Peyer's patch (tissue), 4 donors: ENCODE measurements at regions not wholly inside any gene's neighbourhood (a gene's known extent, or its start where the extent isn't known, plus 50 kb on each side); places are given as distances from the start of the nearest gene placed in this dataset.

Experiments used
- DNase-seq, 3 donors: peaks; one replicate each; pipeline ENCODE4 v3.0.0-alpha.2; 2017 to 2019
- H3K27ac ChIP-seq, 4 donors: fragments of 200-600 bp; sonication (generic); one replicate each; pipeline ENCODE4 v1.5.1; 2016 to 2019
- H3K27me3 ChIP-seq, 2 donors: fragments of 200-600 bp; sonication (generic); one replicate each; pipeline ENCODE4 v1.5.1; 2019
- H3K36me3 ChIP-seq, 3 donors: fragments of 200-600 bp; sonication (generic); one replicate each; pipeline ENCODE4 v1.5.1; 2016 to 2019
- H3K4me1 ChIP-seq, 4 donors: fragments of 200-600 bp; sonication (generic); one replicate each; pipeline ENCODE4 v1.5.1; 2016 to 2019
- H3K4me3 ChIP-seq, 4 donors: fragments of 200-600 bp; sonication (generic); 1 replicate in 3 of 4; 2 replicates in 1 of 4; pipeline ENCODE4 v1.5.1; 2016 to 2019; ENCODE audit warnings: mild to moderate bottlenecking in 1 of 4
- H3K9me3 ChIP-seq, 4 donors: fragments of 200-600 bp; sonication (generic); one replicate each; pipeline ENCODE4 v1.5.1; 2016 to 2019; ENCODE audit warnings: mild to moderate bottlenecking in 1 of 4
- POLR2A ChIP-seq, 2 donors: fragments of 450-650 bp; IDR thresholded peaks; one replicate each; pipeline ENCODE4 v1.5.1; 2017; ENCODE audit warnings: antibody characterized with exemption in 2 of 2, mild to moderate bottlenecking in 2 of 2, moderate library complexity in 2 of 2
- TF ChIP-seq, protein P1 (sequence below), 6 experiments: fragments of 450-650 bp in 4 of 6; fragments of 200-600 bp in 2 of 6; sonication (generic) in 1 of 6; IDR thresholded peaks; one replicate each; pipeline ENCODE4 v1.5.1; 2017 to 2019; ENCODE audit warnings: antibody characterized with exemption in 6 of 6, mild to moderate bottlenecking in 3 of 6, moderate library complexity in 1 of 6

DNA sequence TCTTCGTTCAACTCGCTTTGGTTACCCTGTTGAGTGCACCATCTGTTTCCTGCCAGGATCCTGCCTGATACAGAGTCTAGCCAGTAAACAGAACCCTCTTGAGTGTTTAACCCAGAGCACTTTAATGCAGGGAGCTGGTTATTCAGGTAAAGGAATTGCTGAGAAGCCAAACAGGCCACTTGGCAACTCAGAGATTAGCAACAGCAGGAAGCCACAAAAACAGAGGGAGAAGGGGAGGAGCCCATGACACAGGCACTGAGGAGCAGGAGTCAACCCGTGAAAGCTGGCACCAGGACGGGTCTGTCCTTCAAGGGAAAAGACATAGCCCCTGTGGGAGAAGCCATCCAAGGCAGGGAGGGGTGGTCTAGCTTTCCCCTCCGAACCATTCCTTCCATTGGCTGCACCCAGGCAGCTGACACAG is 641.4 kb downstream of the ZNF674 start:
- Histone ChIP-seq H3K4me1 (no peaks in the 10 kb centered on the region), H3K27ac (no peak overlapping the region), H3K4me3 (no peak overlapping the region), H3K9me3 (no peaks in the 10 kb centered on the region), H3K27me3 (no peaks in the 10 kb centered on the region), H3K36me3 (no peaks in the 10 kb centered on the region)
- TF ChIP-seq POLR2A (IDR thresholded peaks at IDR 0.05): no peak
- TF ChIP-seq, protein P1, sequence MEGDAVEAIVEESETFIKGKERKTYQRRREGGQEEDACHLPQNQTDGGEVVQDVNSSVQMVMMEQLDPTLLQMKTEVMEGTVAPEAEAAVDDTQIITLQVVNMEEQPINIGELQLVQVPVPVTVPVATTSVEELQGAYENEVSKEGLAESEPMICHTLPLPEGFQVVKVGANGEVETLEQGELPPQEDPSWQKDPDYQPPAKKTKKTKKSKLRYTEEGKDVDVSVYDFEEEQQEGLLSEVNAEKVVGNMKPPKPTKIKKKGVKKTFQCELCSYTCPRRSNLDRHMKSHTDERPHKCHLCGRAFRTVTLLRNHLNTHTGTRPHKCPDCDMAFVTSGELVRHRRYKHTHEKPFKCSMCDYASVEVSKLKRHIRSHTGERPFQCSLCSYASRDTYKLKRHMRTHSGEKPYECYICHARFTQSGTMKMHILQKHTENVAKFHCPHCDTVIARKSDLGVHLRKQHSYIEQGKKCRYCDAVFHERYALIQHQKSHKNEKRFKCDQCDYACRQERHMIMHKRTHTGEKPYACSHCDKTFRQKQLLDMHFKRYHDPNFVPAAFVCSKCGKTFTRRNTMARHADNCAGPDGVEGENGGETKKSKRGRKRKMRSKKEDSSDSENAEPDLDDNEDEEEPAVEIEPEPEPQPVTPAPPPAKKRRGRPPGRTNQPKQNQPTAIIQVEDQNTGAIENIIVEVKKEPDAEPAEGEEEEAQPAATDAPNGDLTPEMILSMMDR (IDR thresholded peaks at IDR 0.05): no peak
- no peak for DNase-seq

DNA sequence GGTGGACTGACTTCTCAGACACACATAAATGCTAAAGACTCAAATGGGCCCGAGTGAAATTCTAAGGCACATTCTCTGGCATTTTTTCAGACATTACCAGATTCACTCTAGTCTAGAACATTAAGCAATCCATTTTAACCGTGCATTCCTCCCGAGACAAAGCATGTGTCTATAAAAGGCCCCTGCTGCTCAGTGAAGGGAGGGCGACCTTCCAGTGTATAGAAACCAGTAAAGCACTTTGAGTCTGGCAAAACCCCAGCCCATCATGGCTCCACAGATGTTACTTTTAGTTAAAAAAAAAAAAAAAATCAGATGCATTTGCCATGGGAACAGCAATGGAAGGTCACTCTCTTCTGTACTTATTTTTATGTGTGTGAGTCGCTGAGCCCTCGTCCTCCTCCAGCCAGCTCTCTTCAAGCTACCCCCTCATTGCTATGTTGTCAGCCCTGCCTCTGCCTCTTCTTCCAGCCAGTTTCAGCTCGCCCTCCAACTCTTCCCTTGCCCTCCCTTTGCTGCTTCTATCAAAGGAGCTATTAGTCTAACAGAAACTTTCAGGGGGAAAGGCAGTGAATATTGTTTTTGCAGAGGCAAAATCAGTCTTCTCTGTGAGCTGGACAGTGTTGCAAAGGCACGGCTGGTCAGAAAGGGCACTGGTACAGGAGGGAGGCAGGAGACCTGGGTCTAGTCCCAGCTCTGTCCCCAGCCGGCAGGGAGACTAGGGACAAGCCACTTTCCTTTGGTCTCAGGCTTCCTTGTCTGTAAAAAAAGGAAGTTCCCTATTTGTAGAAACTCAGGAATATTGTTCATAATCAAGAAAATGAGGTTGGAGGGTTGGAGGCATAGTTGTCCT is 644.2 kb downstream of the ZNF674 start:
- H3K36me3 ChIP-seq: no peaks in the 10 kb centered on the region
- DNase-seq: no peak
- H3K4me1 ChIP-seq: no peaks in the 10 kb centered on the region
- H3K27ac ChIP-seq: no peak overlapping the region
- H3K9me3 ChIP-seq: no peaks in the 10 kb centered on the region
- no peak overlapping the region for H3K4me3 ChIP-seq
- no peaks in the 10 kb centered on the region for H3K27me3 ChIP-seq
- TF ChIP-seq, protein P1 (IDR thresholded peaks at IDR 0.05): no peak
- TF ChIP-seq POLR2A (IDR thresholded peaks at IDR 0.05): no peak

- no peak for DNase-seq
- Histone ChIP-seq H3K4me3 (no peak overlapping the region), H3K27me3 (no peaks in the 10 kb centered on the region), H3K9me3 (no peaks in the 10 kb centered on the region), H3K4me1 (no peaks in the 10 kb centered on the region), H3K27ac (no peak overlapping the region), H3K36me3 (no peaks in the 10 kb centered on the region)
- TF ChIP-seq POLR2A (IDR thresholded peaks at IDR 0.05): no peak
- TF ChIP-seq, protein P1 (IDR thresholded peaks at IDR 0.05): no peak
Observed at GRCh38 chrX:45894864-45895645, 650.2 kb downstream of the ZNF674 start.

DNA sequence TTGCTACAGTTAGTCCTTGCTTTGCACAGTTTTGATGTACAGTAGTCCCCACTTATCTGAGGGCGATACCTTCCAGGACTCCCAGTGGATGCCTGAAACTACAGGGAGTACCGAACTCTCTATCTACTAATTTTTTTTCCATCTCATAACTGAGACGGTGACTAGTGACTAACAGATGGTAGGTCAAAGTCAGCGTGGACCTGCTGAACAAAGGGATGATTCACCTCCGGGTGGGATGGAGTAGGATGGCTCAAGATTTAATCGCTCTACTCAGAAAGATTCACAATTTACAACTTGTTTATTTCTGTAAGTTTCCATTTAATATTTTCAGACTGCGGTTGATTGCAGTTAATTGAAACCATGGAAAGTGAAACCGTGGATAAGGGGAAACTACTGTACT is 655.8 kb downstream of the ZNF674 start:
- no peak overlapping the region for H3K4me3 ChIP-seq
- no peaks in the 10 kb centered on the region for H3K27me3 ChIP-seq
- DNase-seq: no peak
- no peak overlapping the region for H3K27ac ChIP-seq
- no peaks in the 10 kb centered on the region for H3K36me3 ChIP-seq
- H3K4me1 ChIP-seq: no peaks in the 10 kb centered on the region
- no peak for TF ChIP-seq POLR2A (IDR thresholded peaks at IDR 0.05)
- TF ChIP-seq, protein P1 (IDR thresholded peaks at IDR 0.05): no peak
- H3K9me3 ChIP-seq: no peaks in the 10 kb centered on the region

DNA sequence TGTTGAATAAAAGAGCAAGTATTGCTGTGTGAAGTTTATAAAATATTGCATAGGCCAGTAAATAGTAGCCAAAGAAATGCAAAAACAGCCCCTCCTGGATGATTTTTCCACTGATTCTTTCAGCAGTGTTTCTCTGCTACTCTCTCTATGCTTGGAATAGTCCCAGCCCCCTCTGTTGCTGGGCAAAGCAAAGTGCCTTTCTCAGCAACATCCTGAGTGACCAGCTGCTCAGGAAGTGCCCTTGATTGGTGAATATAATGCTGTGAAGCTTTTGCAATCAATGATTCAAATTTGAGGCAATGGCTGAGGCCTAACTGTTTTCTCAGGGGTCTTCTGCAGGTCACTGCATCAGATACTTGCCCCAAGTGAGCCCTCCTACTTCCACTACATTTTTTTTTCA is 656.7 kb downstream of the ZNF674 start:
- H3K4me3 ChIP-seq: no peak overlapping the region
- TF ChIP-seq POLR2A (IDR thresholded peaks at IDR 0.05): no peak
- TF ChIP-seq, protein P1 (IDR thresholded peaks at IDR 0.05): no peak
- no peaks in the 10 kb centered on the region for H3K27me3 ChIP-seq
- H3K9me3 ChIP-seq: no peaks in the 10 kb centered on the region
- DNase-seq: no peak
- H3K27ac ChIP-seq: no peak overlapping the region
- H3K4me1 ChIP-seq: no peaks in the 10 kb centered on the region
- H3K36me3 ChIP-seq: no peaks in the 10 kb centered on the region
